HG03520 (cell line): ENCODE measurements at regions not wholly inside any gene's neighbourhood (a gene's known extent, or its start where the extent isn't known, plus 50 kb on each side); places are given as distances from the start of the nearest gene placed in this dataset.

Source experiments
- ATAC-seq: cut with Tn5 transposase; IDR thresholded peaks from one replicate; pipeline ENCODE4 v1.9.1; 2021; ENCODE audit warnings: mild to moderate bottlenecking, moderate library complexity; ENCODE audit not compliant: unreplicated experiment

- no peak for ATAC-seq
Observed at GRCh38 chr18:32545631-32546030, 74.9 kb upstream of the GAREM1 start.

GRCh38 chr18:32544088-32544487 is 73.4 kb upstream of the GAREM1 start:
- ATAC-seq = no peak

- ATAC-seq = no peak
Observed at GRCh38 chr18:32542221-32542798, 71.6 kb upstream of the GAREM1 start.

- peak; percentile 97 for ATAC-seq
Observed at GRCh38 chr18:32530947-32531651, 60.4 kb upstream of the GAREM1 start.

GRCh38 chr18:32529722-32530420 is 59.2 kb upstream of the GAREM1 start:
- no peak for ATAC-seq

GRCh38 chr18:32520771-32521170 is 50.1 kb upstream of the GAREM1 start:
- ATAC-seq = no peak
